ENCODE measurements at regions not wholly inside any gene's neighbourhood (a gene's known extent, or its start where the extent isn't known, plus 50 kb on each side); places are given as distances from the start of the nearest gene placed in this dataset.

- Mint-ChIP-seq H3K27ac (no peak overlapping the region), H3K27me3 (ENCODE audit: low read depth, poor library complexity) (no peaks in the 10 kb centered on the region), H3K4me1 (peaks cover 10% of the 10 kb centered on the region), H3K36me3 (ENCODE audit: low read depth) (no peaks in the 10 kb centered on the region), H3K4me3 (no peak overlapping the region), H3K9me3 (no peaks in the 10 kb centered on the region)
- no peak for TF ChIP-seq CTCF (IDR thresholded peaks at IDR 0.05)
- DNase-seq, result no peak
Observed at GRCh38 chr21:27493542-27493941, 526.7 kb upstream of the ADAMTS5 start.

GRCh38 chr21:27487676-27488075 is 520.8 kb upstream of the ADAMTS5 start:
- H3K9me3 Mint-ChIP-seq, result peaks cover 6% of the 10 kb centered on the region

GRCh38 chr21:27480841-27481261 is 514.0 kb upstream of the ADAMTS5 start:
- DNase-seq, result no peak
- no peak for TF ChIP-seq CTCF (IDR thresholded peaks at IDR 0.05)
- Mint-ChIP-seq H3K4me3 (no peak overlapping the region), H3K9me3 (peaks cover 6% of the 10 kb centered on the region), H3K36me3 (ENCODE audit: low read depth) (no peaks in the 10 kb centered on the region), H3K4me1 (no peaks in the 10 kb centered on the region), H3K27me3 (ENCODE audit: low read depth, poor library complexity) (no peaks in the 10 kb centered on the region), H3K27ac (no peak overlapping the region)

More at GRCh38 chr21:27487676-27488075, 520.8 kb upstream of the ADAMTS5 start:
- Mint-ChIP-seq H3K27me3 (ENCODE audit: low read depth, poor library complexity) (no peaks in the 10 kb centered on the region), H3K36me3 (ENCODE audit: low read depth) (no peaks in the 10 kb centered on the region), H3K27ac (no peak overlapping the region), H3K4me1 (peaks cover 9% of the 10 kb centered on the region), H3K4me3 (no peak overlapping the region)
- no peak for DNase-seq
- no peak for TF ChIP-seq CTCF (IDR thresholded peaks at IDR 0.05)

GRCh38 chr21:27477296-27477695 is 510.4 kb upstream of the ADAMTS5 start:
- DNase-seq, result no peak
- Mint-ChIP-seq H3K9me3 (no peaks in the 10 kb centered on the region), H3K4me3 (no peak overlapping the region), H3K27ac (no peak overlapping the region), H3K27me3 (ENCODE audit: low read depth, poor library complexity) (no peaks in the 10 kb centered on the region), H3K36me3 (ENCODE audit: low read depth) (no peaks in the 10 kb centered on the region), H3K4me1 (no peaks in the 10 kb centered on the region)
- TF ChIP-seq CTCF (IDR thresholded peaks at IDR 0.05), result no peak

- H3K36me3 Mint-ChIP-seq (ENCODE audit: low read depth), result no peaks in the 10 kb centered on the region
- peak; percentile 6 for TF ChIP-seq CTCF (IDR thresholded peaks at IDR 0.05)
- H3K27ac Mint-ChIP-seq, result no peak overlapping the region
- H3K9me3 Mint-ChIP-seq, result no peaks in the 10 kb centered on the region
- no peak overlapping the region for H3K4me3 Mint-ChIP-seq
- H3K4me1 Mint-ChIP-seq, result no peaks in the 10 kb centered on the region
- no peaks in the 10 kb centered on the region for H3K27me3 Mint-ChIP-seq (ENCODE audit: low read depth, poor library complexity)
- no peak for DNase-seq
Observed at GRCh38 chr21:27476696-27477095, 509.8 kb upstream of the ADAMTS5 start.

GRCh38 chr21:27475363-27475955 is 508.6 kb upstream of the ADAMTS5 start:
- no peaks in the 10 kb centered on the region for H3K36me3 Mint-ChIP-seq (ENCODE audit: low read depth)
- H3K4me3 Mint-ChIP-seq, result no peak overlapping the region
- no peaks in the 10 kb centered on the region for H3K4me1 Mint-ChIP-seq
- H3K9me3 Mint-ChIP-seq, result no peaks in the 10 kb centered on the region
- H3K27ac Mint-ChIP-seq, result no peak overlapping the region
- no peaks in the 10 kb centered on the region for H3K27me3 Mint-ChIP-seq (ENCODE audit: low read depth, poor library complexity)
- TF ChIP-seq CTCF (IDR thresholded peaks at IDR 0.05), result no peak
- no peak for DNase-seq

Data from nephron progenitor cell (in vitro differentiated cells).